PC-9 (cell line): ENCODE measurements at regions not wholly inside any gene's neighbourhood (a gene's known extent, or its start where the extent isn't known, plus 50 kb on each side); places are given as distances from the start of the nearest gene placed in this dataset.

Experiments
- EZH2 ChIP-seq: fragments of 200-600 bp; sonication (generic); IDR thresholded peaks from 2 replicates; pipeline ENCODE4 v1.8.0; 2017; ENCODE audit warnings: antibody characterized with exemption, low read depth
- TF ChIP-seq, protein P1 (sequence below): fragments of 200-600 bp; sonication (generic); conservative IDR thresholded peaks from 2 replicates; pipeline ENCODE4 v1.6.1; 2017; ENCODE audit warnings: mixed run types, antibody characterized with exemption, mild to moderate bottlenecking, moderate library complexity

DNA sequence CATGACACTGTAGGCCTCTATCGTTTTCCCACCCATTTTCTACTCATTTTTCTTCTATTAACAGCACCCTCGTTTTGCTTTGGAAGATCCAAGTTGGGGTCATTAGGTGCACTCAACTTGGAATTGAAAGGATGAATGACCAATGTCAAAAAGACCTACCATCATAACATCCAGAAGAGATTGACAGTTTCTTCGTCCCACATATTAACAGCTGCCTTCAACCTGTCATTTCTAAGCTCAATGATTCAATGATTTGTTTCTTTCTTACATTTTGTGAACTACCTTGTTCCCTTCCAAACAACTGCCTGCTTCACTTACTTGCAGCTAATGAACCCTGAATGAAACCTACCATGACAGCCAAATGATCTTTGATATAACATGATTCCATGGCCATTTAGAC, 224.0 kb upstream of the KCNH7 start:
- TF ChIP-seq, protein P1, sequence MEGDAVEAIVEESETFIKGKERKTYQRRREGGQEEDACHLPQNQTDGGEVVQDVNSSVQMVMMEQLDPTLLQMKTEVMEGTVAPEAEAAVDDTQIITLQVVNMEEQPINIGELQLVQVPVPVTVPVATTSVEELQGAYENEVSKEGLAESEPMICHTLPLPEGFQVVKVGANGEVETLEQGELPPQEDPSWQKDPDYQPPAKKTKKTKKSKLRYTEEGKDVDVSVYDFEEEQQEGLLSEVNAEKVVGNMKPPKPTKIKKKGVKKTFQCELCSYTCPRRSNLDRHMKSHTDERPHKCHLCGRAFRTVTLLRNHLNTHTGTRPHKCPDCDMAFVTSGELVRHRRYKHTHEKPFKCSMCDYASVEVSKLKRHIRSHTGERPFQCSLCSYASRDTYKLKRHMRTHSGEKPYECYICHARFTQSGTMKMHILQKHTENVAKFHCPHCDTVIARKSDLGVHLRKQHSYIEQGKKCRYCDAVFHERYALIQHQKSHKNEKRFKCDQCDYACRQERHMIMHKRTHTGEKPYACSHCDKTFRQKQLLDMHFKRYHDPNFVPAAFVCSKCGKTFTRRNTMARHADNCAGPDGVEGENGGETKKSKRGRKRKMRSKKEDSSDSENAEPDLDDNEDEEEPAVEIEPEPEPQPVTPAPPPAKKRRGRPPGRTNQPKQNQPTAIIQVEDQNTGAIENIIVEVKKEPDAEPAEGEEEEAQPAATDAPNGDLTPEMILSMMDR, result no peak
- TF ChIP-seq EZH2, result no peak
